ENCODE measurements at regions not wholly inside any gene's neighbourhood (a gene's known extent, or its start where the extent isn't known, plus 50 kb on each side); places are given as distances from the start of the nearest gene placed in this dataset.

DNA sequence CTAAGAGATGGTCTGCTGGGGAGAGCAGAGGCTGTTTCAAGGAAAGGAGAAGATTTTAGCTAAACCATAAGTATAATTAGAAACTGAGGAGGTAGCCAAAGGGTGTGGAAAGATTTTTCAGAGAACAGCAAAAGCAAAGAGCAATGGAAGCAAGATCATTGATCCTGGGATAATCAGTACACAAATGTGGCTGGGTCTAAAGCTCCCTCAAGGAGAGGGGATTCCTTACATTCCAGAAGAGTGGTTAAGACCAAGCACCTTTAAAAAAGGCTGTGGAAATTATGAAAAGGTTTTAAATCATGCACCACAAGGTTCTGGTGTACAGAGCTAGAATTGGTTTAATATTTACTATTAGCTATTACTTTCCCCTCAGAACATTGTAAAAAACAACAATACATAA lies 246.0 kb upstream of the UBE2E3 start:
- no peak overlapping the region for H3K4me3 ChIP-seq (ENCODE audit: low read depth, poor library complexity, severe bottlenecking)
- no peak for DNase-seq (ENCODE audit: low spot score in 2 of 2)
- no peak for TF ChIP-seq POLR2A (IDR thresholded peaks at IDR 0.05)
- TF ChIP-seq, protein P1, sequence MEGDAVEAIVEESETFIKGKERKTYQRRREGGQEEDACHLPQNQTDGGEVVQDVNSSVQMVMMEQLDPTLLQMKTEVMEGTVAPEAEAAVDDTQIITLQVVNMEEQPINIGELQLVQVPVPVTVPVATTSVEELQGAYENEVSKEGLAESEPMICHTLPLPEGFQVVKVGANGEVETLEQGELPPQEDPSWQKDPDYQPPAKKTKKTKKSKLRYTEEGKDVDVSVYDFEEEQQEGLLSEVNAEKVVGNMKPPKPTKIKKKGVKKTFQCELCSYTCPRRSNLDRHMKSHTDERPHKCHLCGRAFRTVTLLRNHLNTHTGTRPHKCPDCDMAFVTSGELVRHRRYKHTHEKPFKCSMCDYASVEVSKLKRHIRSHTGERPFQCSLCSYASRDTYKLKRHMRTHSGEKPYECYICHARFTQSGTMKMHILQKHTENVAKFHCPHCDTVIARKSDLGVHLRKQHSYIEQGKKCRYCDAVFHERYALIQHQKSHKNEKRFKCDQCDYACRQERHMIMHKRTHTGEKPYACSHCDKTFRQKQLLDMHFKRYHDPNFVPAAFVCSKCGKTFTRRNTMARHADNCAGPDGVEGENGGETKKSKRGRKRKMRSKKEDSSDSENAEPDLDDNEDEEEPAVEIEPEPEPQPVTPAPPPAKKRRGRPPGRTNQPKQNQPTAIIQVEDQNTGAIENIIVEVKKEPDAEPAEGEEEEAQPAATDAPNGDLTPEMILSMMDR (IDR thresholded peaks at IDR 0.05) = no peak
- intact Hi-C loops (cut with DNase I; ENCODE audit: low total_unique reads) = no loop called here

DNA sequence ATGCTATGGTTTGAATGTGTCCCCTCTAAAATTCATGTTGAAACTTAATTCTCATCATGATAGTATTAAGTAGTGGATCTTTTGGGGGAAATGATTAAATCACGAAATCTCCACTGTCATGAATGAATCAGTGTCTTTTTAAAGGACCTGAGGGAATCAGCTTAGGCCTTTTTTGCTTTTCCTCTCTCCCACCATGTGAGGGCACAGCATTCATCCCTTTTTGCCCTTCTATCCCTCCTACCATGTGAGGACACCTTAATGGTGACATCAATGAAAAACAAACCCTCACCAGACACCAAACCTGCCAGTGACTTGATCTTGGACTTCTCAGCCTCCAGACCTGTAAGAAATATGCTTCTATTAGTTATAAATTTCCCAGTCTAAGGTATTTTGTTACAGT lies 247.1 kb upstream of the UBE2E3 start:
- no peak overlapping the region for H3K4me3 ChIP-seq (ENCODE audit: low read depth, poor library complexity, severe bottlenecking)
- no peak for DNase-seq (ENCODE audit: low spot score in 2 of 2)
- no peak for TF ChIP-seq POLR2A (IDR thresholded peaks at IDR 0.05)
- TF ChIP-seq, protein P1 (IDR thresholded peaks at IDR 0.05) = no peak
- intact Hi-C loops (cut with DNase I; ENCODE audit: low total_unique reads) = no loop called here
- 84 to 89% methylated on average over 1 of the region's 1 CpG for WGBS, 2 donors

DNA sequence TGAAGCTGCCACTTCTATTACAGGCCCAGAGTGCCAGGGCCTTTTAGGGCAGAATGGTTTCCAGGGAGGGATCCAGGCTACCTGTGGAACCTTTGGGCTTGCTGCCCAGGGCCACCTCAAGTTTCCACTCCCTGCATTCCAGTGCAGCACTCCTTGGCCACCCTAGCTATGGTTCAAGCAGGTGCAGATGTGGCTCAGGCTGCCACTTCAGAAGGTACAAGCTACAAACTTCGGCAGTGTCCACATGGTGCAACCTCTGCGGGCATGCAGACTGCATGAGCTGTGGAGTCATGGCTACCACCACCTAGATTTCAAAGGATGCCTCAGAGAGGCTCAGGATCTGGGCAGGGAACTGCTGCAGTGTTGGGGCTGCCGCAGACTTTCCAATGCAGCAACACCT lies 248.1 kb upstream of the UBE2E3 start:
- H3K4me3 ChIP-seq (ENCODE audit: low read depth, poor library complexity, severe bottlenecking) = no peak overlapping the region
- DNase-seq (ENCODE audit: low spot score in 2 of 2) = no peak
- intact Hi-C loops (cut with DNase I; ENCODE audit: low total_unique reads) = no loop called here
- TF ChIP-seq, protein P1 (IDR thresholded peaks at IDR 0.05) = no peak
- no peak for TF ChIP-seq POLR2A (IDR thresholded peaks at IDR 0.05)
- 95% methylated on average over 3 of the region's 3 CpGs for WGBS, 2 donors

DNA sequence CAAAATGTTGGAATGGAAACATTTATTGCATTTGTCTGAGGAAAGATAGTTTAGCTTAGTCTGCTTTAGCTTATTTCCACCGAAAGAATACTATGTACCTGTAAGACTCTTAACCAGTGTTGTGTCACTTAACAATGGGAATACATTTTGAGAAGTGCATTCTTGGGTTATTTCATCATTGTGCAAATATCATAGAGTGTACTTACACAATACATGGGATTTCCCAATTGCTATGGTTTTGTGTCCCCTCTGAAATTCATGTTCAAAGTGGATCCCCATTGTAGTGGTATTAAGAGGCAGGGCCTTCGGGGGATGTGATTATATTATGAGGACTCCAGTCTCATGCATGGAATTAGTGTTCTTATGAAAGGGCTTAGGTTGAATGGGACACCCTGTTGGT lies 249.4 kb upstream of the UBE2E3 start:
- TF ChIP-seq, protein P1 (IDR thresholded peaks at IDR 0.05) = no peak
- no peak for TF ChIP-seq POLR2A (IDR thresholded peaks at IDR 0.05)
- no peak overlapping the region for H3K4me3 ChIP-seq (ENCODE audit: low read depth, poor library complexity, severe bottlenecking)
- WGBS, 2 donors = 90 to 92% methylated on average over 2 of the region's 2 CpGs
- no peak for DNase-seq (ENCODE audit: low spot score in 2 of 2)
- intact Hi-C loops (cut with DNase I; ENCODE audit: low total_unique reads) = no loop called here

DNA sequence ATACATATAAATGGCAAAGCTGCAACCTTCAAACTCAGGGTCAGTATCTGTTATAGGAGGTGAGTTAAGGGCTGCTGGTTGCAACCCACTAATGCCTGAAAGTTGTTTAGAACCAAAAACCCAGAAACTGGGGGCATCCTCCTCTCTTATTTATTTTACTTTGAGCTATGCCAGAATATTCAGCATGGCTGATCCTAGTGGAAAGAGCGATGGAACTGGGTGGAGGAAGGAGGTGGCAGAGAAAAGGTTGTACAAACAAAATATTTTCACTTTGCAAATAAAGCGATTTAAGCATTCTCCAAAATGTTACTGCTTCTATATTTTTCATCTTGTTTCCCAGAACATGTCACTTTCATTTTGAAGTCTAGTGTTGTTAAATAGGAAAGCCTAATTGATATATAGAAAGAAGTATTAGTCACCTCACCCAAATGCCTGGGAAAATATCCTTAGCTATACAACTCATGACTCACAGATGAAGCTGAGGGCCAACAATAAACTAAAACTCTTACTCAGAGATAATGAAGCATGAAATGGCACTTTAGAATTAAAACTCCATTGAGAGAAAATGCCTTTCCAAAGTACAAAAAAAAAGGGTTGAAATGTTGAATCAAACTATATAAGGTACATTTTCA lies 251.4 kb upstream of the UBE2E3 start:
- DNase-seq (ENCODE audit: low spot score in 2 of 2) = no peak
- no peak for TF ChIP-seq POLR2A (IDR thresholded peaks at IDR 0.05)
- TF ChIP-seq, protein P1 (IDR thresholded peaks at IDR 0.05) = no peak
- WGBS, 2 donors = 82 to 90% methylated on average over 2 of the region's 2 CpGs
- H3K4me3 ChIP-seq (ENCODE audit: low read depth, poor library complexity, severe bottlenecking) = no peak overlapping the region
- intact Hi-C loops (cut with DNase I; ENCODE audit: low total_unique reads) = no loop called here

DNA sequence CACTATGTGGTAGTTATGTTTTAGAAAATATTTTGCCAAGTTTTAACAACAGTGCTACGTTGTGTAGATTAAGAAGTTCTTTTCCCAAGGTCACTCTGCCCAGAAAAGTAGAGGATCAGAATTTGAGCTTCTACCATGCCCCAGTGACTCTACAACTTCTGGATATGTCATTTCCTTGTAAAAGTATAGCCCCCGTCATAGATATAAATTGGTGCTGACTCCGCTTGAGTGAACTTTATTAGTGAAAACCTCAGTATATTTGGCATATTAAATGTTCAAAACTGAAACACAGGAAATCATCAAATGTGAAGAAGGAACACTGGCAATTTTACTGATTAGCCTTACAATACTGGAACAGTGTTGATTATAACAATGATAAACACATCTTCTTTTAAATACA lies 256.7 kb upstream of the UBE2E3 start:
- 86% methylated on average over 3 of the region's 3 CpGs for WGBS, 2 donors
- TF ChIP-seq POLR2A (IDR thresholded peaks at IDR 0.05) = no peak
- TF ChIP-seq, protein P1 (IDR thresholded peaks at IDR 0.05) = no peak
- H3K4me3 ChIP-seq (ENCODE audit: low read depth, poor library complexity, severe bottlenecking) = no peak overlapping the region
- no peak for DNase-seq (ENCODE audit: low spot score in 2 of 2)
- intact Hi-C loops (cut with DNase I; ENCODE audit: low total_unique reads) = no loop called here

Data from lower leg skin (tissue), 4 donors.